ENCODE measurements at regions not wholly inside any gene's neighbourhood (a gene's known extent, or its start where the extent isn't known, plus 50 kb on each side); places are given as distances from the start of the nearest gene placed in this dataset.

GRCh38 chr5:89236900-89237299 is 353.9 kb upstream of the MEF2C start:
- no peak for FAIRE-seq
- DNase-seq (ENCODE audit: extremely low spot score, insufficient read length, low read depth), result no peak

GRCh38 chr5:89233462-89233861 is 350.5 kb upstream of the MEF2C start:
- DNase-seq (ENCODE audit: extremely low spot score, insufficient read length, low read depth), result no peak
- FAIRE-seq, result no peak

- DNase-seq (ENCODE audit: extremely low spot score, insufficient read length, low read depth) (peak; percentile 7), FAIRE-seq (peak; percentile 91)
Measured at GRCh38 chr5:89232139-89232603, 349.2 kb upstream of the MEF2C start.

- FAIRE-seq, result no peak
- DNase-seq (ENCODE audit: extremely low spot score, insufficient read length, low read depth), result no peak
Measured at GRCh38 chr5:89230178-89230577, 347.2 kb upstream of the MEF2C start.

GRCh38 chr5:89229331-89230070 is 346.5 kb upstream of the MEF2C start:
- no peak for DNase-seq (ENCODE audit: extremely low spot score, insufficient read length, low read depth)

GRCh38 chr5:89228355-89228754 is 345.4 kb upstream of the MEF2C start:
- DNase-seq (ENCODE audit: extremely low spot score, insufficient read length, low read depth) (no peak), FAIRE-seq (no peak)

More at GRCh38 chr5:89229331-89230070, 346.5 kb upstream of the MEF2C start:
- no peak for FAIRE-seq

- FAIRE-seq (no peak), DNase-seq (ENCODE audit: extremely low spot score, insufficient read length, low read depth) (no peak)
Measured at GRCh38 chr5:89218364-89218763, 335.4 kb upstream of the MEF2C start.

GRCh38 chr5:89216606-89217005 is 333.6 kb upstream of the MEF2C start:
- DNase-seq (ENCODE audit: extremely low spot score, insufficient read length, low read depth) (no peak), FAIRE-seq (no peak)

- DNase-seq (ENCODE audit: extremely low spot score, insufficient read length, low read depth) (no peak), FAIRE-seq (no peak)
Measured at GRCh38 chr5:89213573-89213972, 330.6 kb upstream of the MEF2C start.

GRCh38 chr5:89211836-89212235 is 328.9 kb upstream of the MEF2C start:
- FAIRE-seq (no peak), DNase-seq (ENCODE audit: extremely low spot score, insufficient read length, low read depth) (no peak)

- FAIRE-seq, result no peak
- no peak for DNase-seq (ENCODE audit: extremely low spot score, insufficient read length, low read depth)
Measured at GRCh38 chr5:89208811-89209210, 325.8 kb upstream of the MEF2C start.

GRCh38 chr5:89208392-89208791 is 325.4 kb upstream of the MEF2C start:
- DNase-seq (ENCODE audit: extremely low spot score, insufficient read length, low read depth) (no peak), FAIRE-seq (no peak)

GRCh38 chr5:89204756-89205155 is 321.8 kb upstream of the MEF2C start:
- DNase-seq (ENCODE audit: extremely low spot score, insufficient read length, low read depth) (no peak), FAIRE-seq (no peak)

GRCh38 chr5:89203611-89204010 is 320.6 kb upstream of the MEF2C start:
- FAIRE-seq (peak; percentile 36), DNase-seq (ENCODE audit: extremely low spot score, insufficient read length, low read depth) (no peak)

GRCh38 chr5:89200899-89201298 is 317.9 kb upstream of the MEF2C start:
- FAIRE-seq (no peak), DNase-seq (ENCODE audit: extremely low spot score, insufficient read length, low read depth) (no peak)

- FAIRE-seq (no peak), DNase-seq (ENCODE audit: extremely low spot score, insufficient read length, low read depth) (no peak)
Measured at GRCh38 chr5:89199306-89199705, 316.3 kb upstream of the MEF2C start.

GRCh38 chr5:89191374-89191773 is 308.4 kb upstream of the MEF2C start:
- no peak for FAIRE-seq
- no peak for DNase-seq (ENCODE audit: extremely low spot score, insufficient read length, low read depth)

GRCh38 chr5:89190515-89191265 is 307.7 kb upstream of the MEF2C start:
- FAIRE-seq, result no peak
- DNase-seq (ENCODE audit: extremely low spot score, insufficient read length, low read depth), result no peak

GRCh38 chr5:89187883-89188465 is 305.0 kb upstream of the MEF2C start:
- FAIRE-seq (peak; percentile 44), DNase-seq (ENCODE audit: extremely low spot score, insufficient read length, low read depth) (no peak)

- FAIRE-seq (peak; percentile 18), DNase-seq (ENCODE audit: extremely low spot score, insufficient read length, low read depth) (no peak)
Measured at GRCh38 chr5:89187268-89187667, 304.3 kb upstream of the MEF2C start.

- FAIRE-seq, result no peak
- DNase-seq (ENCODE audit: extremely low spot score, insufficient read length, low read depth), result no peak
Measured at GRCh38 chr5:89181546-89181945, 298.6 kb upstream of the MEF2C start.
